ENCODE measurements at regions not wholly inside any gene's neighbourhood (a gene's known extent, or its start where the extent isn't known, plus 50 kb on each side); places are given as distances from the start of the nearest gene placed in this dataset.

- TF ChIP-seq CTCF (IDR thresholded peaks at IDR 0.05; ENCODE audit: low read depth, low read length, poor library complexity, severe bottlenecking) (no peak), EZH2phosphoT487 (IDR thresholded peaks at IDR 0.05; ENCODE audit: borderline replicate concordance, low read length) (no peak)
Observed at GRCh38 chr18:46415532-46416252, 241.3 kb downstream of the LOXHD1 start.

Measured in DOHH2 (cell line).